ENCODE measurements at regions not wholly inside any gene's neighbourhood (a gene's known extent, or its start where the extent isn't known, plus 50 kb on each side); places are given as distances from the start of the nearest gene placed in this dataset.
"Not testable (repeated sequence)": the region's sequence is repeated elsewhere in the genome, so short reads cannot be mapped to it uniquely, and the experiment has no call there.

GRCh38 chr15:24733659-24734058 is 58.1 kb downstream of the NPAP1 start:
- DNase-seq = no peak

DNA sequence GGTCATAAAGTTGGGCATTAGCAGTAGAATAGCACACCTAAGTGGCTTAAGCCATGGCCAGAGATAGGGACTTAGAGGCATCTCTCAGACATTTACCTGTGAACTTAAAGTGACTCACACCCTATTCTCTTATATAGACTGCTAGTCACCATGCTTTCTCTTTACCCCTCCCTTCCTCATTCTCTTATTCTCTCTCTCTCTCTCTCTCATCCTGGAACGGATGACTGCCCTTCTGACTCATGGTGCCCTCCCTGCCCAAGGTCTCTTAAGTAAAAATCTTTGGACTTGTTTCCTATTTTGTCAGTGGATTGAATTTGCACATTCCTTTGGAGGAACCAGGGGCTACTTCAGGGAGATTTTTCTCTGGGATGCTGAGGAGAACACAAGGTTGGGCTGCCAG is 58.8 kb downstream of the NPAP1 start:
- DNase-seq = no peak

GRCh38 chr15:24745290-24745689 is 69.7 kb downstream of the NPAP1 start:
- no peak for DNase-seq

DNA sequence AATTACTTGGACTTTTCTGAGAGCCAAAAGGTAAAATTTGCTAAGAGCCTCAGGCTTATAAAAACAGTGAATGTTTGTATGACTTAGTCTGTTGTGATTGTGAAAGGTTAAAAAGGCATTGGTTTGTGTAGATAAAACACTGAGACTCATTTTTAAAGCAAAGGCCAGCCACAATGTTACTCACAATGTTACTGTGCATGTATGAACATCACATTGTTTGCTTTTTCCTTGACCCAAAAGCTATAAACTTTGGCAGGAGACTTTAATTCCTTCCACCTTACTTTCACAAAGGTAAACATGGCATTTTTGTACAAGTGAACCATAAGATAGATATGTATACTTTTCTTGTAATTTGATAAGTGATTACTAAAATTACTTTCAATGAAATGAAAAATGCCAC is 70.5 kb downstream of the NPAP1 start:
- no peak for DNase-seq

- DNase-seq = no peak
Measured at GRCh38 chr15:24747376-24747775, 71.8 kb downstream of the NPAP1 start.

DNA sequence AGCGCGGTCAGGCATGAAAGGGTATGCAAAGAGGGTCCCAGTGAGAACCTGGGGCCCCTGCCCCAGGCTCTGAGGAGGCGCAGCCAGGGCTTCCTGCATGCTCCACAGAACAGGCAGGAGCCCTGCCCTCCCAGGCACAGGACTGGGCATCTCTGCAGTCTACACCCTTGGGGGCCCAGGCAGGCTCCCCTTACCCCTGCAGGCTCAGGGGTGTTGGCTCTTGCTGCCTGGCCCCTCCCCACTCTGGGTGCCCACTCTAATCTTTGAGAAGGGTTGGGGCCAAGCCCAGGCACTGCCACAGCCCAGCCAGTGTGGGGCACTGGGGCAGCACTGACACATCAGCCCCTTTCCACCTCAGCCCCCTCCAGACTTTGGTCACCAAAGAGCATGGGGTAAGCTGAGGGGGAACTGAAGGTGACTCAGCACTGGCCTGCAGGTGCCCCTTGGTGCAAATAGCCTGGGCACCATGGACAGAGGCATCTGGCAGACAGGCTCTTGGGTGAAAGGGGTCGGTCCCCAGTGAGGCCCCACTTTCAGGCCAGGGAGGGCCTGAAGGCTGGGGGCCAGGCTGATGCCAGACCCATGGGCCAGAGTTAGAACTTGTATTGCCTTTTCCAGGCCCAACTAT is 73.4 kb downstream of the NPAP1 start:
- no peak for DNase-seq

- no peak for DNase-seq
Measured at GRCh38 chr15:24752354-24752753, 76.8 kb downstream of the NPAP1 start.

DNA sequence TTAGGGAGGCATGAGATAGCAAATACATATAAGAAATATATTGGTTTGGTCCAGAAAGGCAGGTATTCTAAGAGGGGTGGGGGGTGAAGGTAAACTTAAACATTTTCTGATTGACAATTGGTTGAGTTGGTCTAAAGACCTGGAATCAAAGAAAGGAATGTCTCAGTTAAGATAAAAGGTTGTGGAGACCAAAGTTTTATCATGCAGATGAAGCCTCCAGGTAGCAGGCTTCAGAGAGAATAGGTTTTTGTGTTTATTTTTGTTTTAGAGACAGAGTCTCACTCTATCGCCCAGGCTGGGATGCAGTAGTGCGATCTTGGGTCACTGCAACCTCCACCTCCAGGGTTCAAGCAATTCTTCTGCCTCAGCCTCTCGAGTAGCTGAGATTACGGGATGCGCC is 80.5 kb downstream of the NPAP1 start:
- no peak for DNase-seq

GRCh38 chr15:24760066-24760465 is 84.5 kb downstream of the NPAP1 start:
- DNase-seq = no peak

DNA sequence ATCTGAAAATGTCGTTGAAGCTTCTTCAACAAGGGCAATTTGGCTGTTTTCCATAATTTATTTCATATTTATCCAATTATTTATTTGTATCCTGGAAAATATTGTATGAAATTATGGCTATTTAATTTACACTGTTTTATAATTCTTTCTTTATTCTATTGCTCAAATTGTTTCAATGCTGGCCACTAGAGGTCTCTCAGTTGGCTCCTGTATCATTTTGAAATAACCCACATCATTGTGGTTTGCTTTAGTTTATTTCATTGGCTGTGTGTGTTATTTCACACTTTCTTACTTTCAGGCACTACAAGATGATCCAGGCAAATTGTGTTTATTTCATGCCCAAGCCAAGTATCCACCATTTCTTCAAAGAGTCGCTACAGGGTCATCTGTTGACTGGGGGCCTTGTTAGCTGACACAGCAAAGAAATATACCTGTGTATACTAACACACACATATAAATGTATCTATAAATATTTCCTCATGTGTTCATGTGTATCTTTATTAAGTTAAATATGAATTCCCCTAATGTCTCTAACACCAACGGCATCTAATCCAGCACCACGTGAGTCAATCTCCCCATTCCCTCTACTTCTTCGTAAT is 86.2 kb downstream of the NPAP1 start:
- DNase-seq = no peak

- no peak for DNase-seq
Measured at GRCh38 chr15:24763891-24764290, 88.3 kb downstream of the NPAP1 start.

DNA sequence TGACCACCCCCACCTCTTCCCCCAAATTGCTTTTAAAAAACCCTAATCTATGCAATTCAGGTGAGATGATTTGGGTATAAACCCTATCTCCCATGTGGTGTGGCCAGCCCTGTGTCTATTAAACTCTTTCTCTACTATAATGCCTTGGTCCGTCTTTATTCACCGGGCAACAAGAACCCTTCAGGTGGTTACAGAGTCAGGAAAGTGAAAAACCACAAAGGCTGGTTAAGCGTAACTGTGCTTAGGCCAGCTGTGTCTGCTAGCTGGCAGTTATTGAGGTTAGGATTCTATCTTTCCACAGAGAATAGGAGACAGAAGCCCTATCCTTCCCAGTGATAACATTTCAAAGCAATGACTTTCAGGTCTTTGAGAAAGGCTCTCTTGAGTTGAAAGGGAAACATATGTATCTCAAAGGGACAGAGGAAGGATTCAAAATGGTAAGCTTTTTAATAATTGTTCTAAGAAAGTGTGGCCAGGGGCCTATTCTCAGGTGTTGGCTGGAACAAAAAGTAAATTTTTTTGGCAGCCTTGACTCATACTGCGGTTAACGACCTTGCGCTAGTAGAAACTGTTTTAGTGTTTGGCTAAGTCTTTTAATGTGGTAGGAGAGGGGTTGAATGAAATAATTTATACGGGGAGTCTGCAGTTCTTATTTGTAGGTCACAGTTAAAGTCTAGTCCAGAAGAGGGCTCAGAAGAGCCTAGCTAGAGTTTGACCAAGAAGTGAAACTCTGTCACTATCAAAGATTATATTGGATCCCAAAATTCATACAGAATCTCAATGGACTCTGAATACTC is 89.0 kb downstream of the NPAP1 start:
- DNase-seq = no peak

GRCh38 chr15:24766511-24767133 is 91.0 kb downstream of the NPAP1 start:
- DNase-seq = no peak

- DNase-seq = no peak
Measured at GRCh38 chr15:24772266-24772665, 96.7 kb downstream of the NPAP1 start.

- no peak for DNase-seq
Measured at GRCh38 chr15:24772686-24773373, 97.3 kb downstream of the NPAP1 start.

- DNase-seq = no peak
Measured at GRCh38 chr15:24777307-24777706, 101.7 kb downstream of the NPAP1 start.

GRCh38 chr15:24784506-24784905 is 108.9 kb downstream of the NPAP1 start:
- DNase-seq = no peak

DNA sequence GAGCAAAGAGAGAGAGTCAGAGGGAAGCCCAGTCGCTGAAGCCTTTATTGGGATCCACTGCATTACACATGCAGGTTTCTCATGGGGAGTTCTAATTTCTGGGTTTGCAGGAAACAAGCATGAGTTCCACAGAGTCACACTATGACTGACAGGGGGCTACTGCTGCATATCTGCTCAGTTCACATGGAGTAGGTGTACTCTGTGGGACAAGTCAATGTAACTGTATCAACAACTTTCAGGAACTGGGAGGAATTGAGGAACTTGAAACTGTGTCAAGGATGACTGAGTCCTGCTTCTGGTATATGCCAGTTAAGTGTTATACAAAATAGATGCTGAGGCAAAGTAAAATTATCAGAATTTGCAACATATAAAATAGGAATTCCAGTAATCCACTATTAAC is 110.8 kb downstream of the NPAP1 start:
- DNase-seq = no peak

DNA sequence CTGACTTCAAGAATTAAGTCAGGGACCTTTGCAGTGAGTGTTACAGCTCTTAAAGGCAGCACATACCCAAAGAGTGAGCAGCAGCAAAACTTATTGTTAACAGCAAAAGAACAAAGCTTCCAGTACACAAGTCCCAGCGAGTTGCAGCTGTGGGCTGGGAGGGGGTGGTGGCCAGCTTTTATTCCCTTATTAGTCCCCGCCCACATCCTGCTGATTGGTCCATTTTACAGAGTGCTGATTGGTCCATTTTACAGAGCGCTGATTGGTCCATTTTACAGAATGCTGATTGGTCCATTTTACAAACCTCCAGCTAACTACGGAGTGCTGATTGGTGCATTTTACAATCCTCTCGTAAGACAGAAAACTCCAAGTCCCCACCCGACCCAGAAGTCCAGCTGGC is 127.0 kb downstream of the NPAP1 start:
- DNase-seq = not testable (repeated sequence)

DNA sequence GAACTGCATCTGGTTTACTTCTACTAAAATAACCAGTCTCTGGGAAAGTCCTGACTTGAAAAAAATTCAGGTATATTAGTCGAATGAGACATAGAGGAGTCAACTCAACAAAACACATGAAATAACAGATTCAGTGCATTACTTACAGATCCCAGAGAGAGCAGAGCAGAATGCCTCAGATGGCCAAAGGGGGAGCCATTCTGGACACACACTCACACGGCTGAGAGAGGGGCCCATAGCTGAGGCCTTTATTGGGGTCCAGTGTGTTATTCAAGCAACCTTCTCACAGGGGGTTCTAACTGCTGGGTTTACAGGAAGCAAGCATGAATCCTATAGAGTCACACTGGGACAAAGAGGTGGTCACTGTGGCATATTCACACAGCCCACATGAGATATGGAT is 135.1 kb upstream of the SNRPN start:
- no peak for DNase-seq

DNA sequence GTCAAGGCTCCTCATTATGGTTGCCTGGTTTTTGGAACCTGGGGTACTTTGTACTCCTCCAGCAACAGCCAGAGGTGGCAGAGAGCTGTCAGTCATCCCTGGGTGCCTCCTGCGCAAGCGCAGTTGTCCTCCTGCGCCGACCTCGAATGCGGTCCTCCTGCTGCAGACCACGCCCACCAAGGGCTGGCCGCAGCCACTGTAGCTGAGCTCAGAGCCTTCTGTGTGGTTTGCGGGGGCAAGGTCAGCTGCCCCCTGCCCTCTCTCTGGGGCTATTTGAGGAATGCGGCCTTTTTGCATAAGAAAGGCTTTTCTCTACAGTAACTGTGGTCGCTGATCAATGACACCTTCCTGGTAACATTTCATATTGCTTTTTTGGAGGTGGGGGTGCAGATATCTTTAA is 131.3 kb upstream of the SNRPN start:
- DNase-seq = no peak

GRCh38 chr15:24832282-24832681 is 122.5 kb upstream of the SNRPN start:
- no peak for DNase-seq

GRCh38 chr15:24835301-24835700 is 119.5 kb upstream of the SNRPN start:
- no peak for DNase-seq

Measured in DMS79 treated with DMSO at 0.1 percent for 48 hours (cell line).